IPS DF 4.7 (cell line): ENCODE measurements at regions not wholly inside any gene's neighbourhood (a gene's known extent, or its start where the extent isn't known, plus 50 kb on each side); places are given as distances from the start of the nearest gene placed in this dataset.
"Not testable (repeated sequence)": the region's sequence is repeated elsewhere in the genome, so short reads cannot be mapped to it uniquely, and the experiment has no call there.

Experiments used
- DNase-seq: peaks from one replicate; pipeline ENCODE4 v3.0.0-alpha.2; 2013; ENCODE audit warnings: low spot score; ENCODE audit errors: extremely low read depth

- DNase-seq = no peak
These were observed 592.7 kb upstream of the SLC35B3 start for GRCh38 chr6:9028086-9028485.

GRCh38 chr6:9025796-9026394 lies 590.5 kb upstream of the SLC35B3 start:
- DNase-seq = no peak

- no peak for DNase-seq
These were observed 589.9 kb upstream of the SLC35B3 start for GRCh38 chr6:9025228-9025627.

GRCh38 chr6:9024246-9024645 lies 588.9 kb upstream of the SLC35B3 start:
- not testable (repeated sequence) for DNase-seq

- DNase-seq = no peak
These were observed 584.7 kb upstream of the SLC35B3 start for GRCh38 chr6:9020001-9020400.

- DNase-seq = no peak
These were observed 574.6 kb upstream of the SLC35B3 start for GRCh38 chr6:9009931-9010330.

- no peak for DNase-seq
These were observed 571.7 kb upstream of the SLC35B3 start for GRCh38 chr6:9007027-9007426.

- no peak for DNase-seq
These were observed 567.5 kb upstream of the SLC35B3 start for GRCh38 chr6:9002833-9003232.

- DNase-seq = no peak
These were observed 559.8 kb upstream of the SLC35B3 start for GRCh38 chr6:8995156-8995555.

- no peak for DNase-seq
These were observed 557.8 kb upstream of the SLC35B3 start for GRCh38 chr6:8993111-8993510.

GRCh38 chr6:8991844-8992243 lies 556.5 kb upstream of the SLC35B3 start:
- DNase-seq = no peak

GRCh38 chr6:8990075-8990474 lies 554.7 kb upstream of the SLC35B3 start:
- no peak for DNase-seq

- peak; percentile 30 for DNase-seq
These were observed 547.9 kb upstream of the SLC35B3 start for GRCh38 chr6:8983202-8983688.

GRCh38 chr6:8982668-8983067 lies 547.3 kb upstream of the SLC35B3 start:
- no peak for DNase-seq

- DNase-seq = no peak
These were observed 538.0 kb upstream of the SLC35B3 start for GRCh38 chr6:8973395-8973794.

GRCh38 chr6:8969747-8970146 lies 534.4 kb upstream of the SLC35B3 start:
- DNase-seq = no peak

- DNase-seq = no peak
These were observed 523.7 kb upstream of the SLC35B3 start for GRCh38 chr6:8958894-8959511.

GRCh38 chr6:8953310-8953709 lies 518.0 kb upstream of the SLC35B3 start:
- DNase-seq = peak; percentile 0

- no peak for DNase-seq
These were observed 513.4 kb upstream of the SLC35B3 start for GRCh38 chr6:8948733-8949132.

GRCh38 chr6:8947900-8948299 lies 512.6 kb upstream of the SLC35B3 start:
- no peak for DNase-seq

GRCh38 chr6:8944548-8944947 lies 509.2 kb upstream of the SLC35B3 start:
- DNase-seq = no peak

- DNase-seq = no peak
These were observed 507.7 kb upstream of the SLC35B3 start for GRCh38 chr6:8943073-8943472.

GRCh38 chr6:8941577-8941976 lies 506.2 kb upstream of the SLC35B3 start:
- DNase-seq = no peak
